ENCODE measurements at regions not wholly inside any gene's neighbourhood (a gene's known extent, or its start where the extent isn't known, plus 50 kb on each side); places are given as distances from the start of the nearest gene placed in this dataset.
"Not testable (repeated sequence)": the region's sequence is repeated elsewhere in the genome, so short reads cannot be mapped to it uniquely, and the experiment has no call there.

DNA sequence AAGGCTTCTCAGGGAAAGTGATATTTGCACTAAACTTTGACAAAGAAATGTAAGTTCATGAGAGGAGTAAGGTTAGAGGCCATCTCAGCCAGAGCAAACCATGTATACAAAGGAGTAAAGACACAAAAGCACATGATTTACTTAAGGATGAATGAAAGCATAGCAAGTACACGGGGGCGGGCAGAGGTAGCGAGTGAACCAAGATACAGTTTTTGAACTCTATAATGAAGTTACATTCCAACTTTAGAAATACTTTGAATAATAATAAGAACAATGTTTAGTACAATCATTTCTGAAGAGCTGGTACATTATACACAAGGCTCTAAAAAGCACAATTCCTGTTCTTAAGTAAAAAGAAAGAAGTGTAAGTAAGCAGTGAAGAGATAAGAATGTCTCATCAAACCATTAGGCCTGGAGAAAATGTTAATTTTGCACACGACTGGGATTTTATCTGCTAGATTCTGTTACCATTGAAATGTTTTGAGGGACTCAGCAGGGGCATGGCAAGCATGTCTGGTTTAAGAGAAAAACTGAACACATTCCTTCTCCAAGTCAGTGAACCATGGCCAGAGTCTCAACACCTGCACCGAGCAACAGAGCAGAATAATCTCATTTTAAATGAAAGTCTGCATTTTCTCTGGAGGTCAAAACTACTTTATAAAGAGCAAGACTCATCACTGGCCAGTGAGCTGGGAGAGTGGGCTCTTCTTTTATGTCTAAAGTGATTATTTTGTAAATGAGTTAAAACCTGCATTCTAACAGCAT lies 147.6 kb upstream of the TRPM3 start:
- no peak for DNase-seq

- no peak for DNase-seq
Observed at GRCh38 chr9:71263451-71263850, 142.0 kb upstream of the TRPM3 start.

DNA sequence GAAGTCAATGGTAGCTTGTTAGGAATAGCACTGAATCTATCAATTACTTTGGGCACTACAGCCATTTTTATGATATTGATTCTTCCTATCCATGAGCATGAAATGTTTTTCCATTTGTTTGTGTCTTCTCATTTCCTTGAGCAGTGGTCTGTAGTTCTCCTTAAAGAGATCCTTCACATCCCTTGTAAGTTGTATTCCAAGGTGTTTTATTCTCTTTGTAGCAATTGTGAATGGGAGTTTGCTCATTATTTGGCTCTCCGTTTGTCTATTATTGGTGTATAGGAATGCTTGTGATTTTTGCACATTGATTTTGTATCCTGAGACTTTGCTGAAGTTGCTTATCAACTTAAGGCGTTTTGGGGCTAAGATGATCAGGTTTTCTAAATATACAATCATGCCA lies 139.0 kb upstream of the TRPM3 start:
- not testable (repeated sequence) for DNase-seq

GRCh38 chr9:71254592-71255277 lies 133.3 kb upstream of the TRPM3 start:
- no peak for DNase-seq

- DNase-seq: no peak
Observed at GRCh38 chr9:71253011-71253410, 131.6 kb upstream of the TRPM3 start.

- DNase-seq: no peak
Observed at GRCh38 chr9:71250581-71250980, 129.2 kb upstream of the TRPM3 start.

- DNase-seq: no peak
Observed at GRCh38 chr9:71249729-71250317, 128.4 kb upstream of the TRPM3 start.

GRCh38 chr9:71245651-71246050 lies 124.2 kb upstream of the TRPM3 start:
- DNase-seq: no peak

- no peak for DNase-seq
Observed at GRCh38 chr9:71243951-71244350, 122.5 kb upstream of the TRPM3 start.

- no peak for DNase-seq
Observed at GRCh38 chr9:71242081-71242480, 120.7 kb upstream of the TRPM3 start.

DNA sequence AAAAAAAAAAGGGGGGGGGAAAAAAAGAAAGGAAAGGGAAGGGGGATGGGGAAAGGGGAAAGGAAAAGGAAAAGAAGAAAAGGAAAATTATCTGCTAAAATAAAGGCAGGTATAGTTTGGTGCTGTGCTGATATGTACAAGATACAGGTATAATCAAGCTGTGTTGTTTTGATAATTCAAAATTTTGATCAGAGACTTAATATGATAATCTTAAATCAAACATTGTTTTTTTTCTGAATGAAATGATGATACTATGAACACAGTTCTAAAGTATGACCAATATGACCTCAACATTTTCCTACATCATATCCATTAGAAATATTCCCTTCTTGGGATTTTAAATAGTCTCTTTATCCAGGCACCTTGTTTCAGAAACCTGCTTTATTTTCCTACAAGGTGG lies 115.6 kb upstream of the TRPM3 start:
- no peak for DNase-seq

- no peak for DNase-seq
Observed at GRCh38 chr9:71233646-71234045, 112.2 kb upstream of the TRPM3 start.

DNA sequence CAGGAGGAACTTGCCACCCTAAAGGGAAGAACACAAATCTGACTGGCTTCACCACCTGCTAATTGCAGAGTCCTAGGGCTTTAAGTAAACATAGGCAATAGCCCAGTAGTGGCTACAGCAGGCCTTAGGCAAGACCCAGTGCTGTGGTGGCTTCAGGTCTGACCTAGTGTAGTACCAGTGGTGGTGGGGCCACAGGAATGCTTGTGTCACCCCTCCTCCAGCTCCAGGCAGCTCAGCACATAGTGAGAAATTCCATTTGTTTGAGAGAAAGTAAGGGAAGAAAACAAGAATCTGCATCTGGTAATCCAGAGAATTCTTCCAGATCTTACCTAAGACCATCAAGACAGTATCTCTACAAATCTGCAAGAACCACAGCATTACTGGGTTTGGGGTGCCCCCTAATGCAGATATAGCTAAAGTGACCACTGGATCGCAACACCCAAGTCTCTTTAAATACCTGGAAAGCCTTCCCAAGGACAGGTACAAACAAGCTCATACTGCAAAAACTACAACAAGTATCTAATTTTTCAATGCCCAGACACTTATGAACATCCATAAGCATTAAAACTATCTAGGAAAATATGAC lies 102.6 kb upstream of the TRPM3 start:
- DNase-seq: no peak

GRCh38 chr9:71218774-71219173 lies 97.4 kb upstream of the TRPM3 start:
- DNase-seq: no peak

DNA sequence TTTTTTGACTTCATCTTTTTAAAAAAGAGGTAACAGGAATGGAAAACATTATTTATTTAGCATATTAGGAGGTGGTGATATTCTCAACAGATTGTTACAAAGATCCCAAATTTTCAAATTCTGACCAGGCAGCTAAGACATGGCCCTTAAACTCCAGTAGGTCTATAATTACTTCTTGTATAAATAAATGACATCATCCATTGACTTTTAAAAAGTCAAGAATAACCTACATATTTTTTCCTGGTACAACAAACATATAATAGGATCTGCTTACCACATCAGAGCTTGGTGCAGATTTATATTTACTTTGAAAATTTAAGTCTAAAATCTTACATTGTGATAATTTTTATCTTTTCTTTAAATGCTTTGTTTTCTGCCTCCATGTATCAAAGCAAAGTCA lies 92.2 kb upstream of the TRPM3 start:
- DNase-seq: no peak

DNA sequence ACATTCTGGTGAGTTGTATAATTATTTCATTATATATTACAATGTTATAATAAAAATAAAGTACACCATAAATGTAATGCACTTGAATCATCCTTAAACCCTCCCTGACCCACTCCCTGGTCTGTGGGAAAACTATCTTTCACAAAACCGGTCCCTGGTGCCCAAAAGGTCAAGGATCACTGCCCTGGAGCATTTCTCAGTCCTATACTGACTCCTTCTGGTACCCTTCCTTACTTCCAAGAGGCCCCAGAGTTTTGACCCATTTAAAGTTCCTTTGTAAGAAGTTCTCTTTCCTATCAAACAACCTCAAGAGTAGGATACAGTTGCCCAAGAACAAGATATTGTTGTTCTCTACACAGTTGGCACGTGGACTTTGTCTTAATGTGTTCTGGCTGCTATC lies 88.9 kb upstream of the TRPM3 start:
- DNase-seq: no peak

GRCh38 chr9:71209890-71210289 lies 88.5 kb upstream of the TRPM3 start:
- DNase-seq: no peak

DNA sequence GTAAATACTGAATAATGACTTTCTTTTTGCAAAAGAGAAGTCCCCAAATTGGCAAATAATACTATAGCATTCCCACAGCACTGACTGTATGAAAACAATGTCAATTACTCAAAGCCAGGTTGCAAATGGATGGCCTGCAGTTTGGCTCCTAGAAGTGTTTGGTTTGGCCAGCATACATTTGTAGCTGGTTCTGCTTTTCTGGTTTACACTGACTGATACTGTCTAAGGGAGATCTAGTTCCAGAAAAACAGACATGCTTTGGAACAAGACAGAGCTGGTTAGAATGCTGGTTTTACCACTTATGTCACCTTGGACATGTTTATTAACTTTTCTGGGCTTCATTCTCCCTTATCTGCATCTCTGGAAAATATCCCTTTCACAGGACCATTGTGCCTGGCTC lies 81.5 kb upstream of the TRPM3 start:
- DNase-seq: no peak

- DNase-seq: no peak
Observed at GRCh38 chr9:71191708-71192107, 70.3 kb upstream of the TRPM3 start.

- DNase-seq: no peak
Observed at GRCh38 chr9:71183251-71183650, 61.8 kb upstream of the TRPM3 start.

DNA sequence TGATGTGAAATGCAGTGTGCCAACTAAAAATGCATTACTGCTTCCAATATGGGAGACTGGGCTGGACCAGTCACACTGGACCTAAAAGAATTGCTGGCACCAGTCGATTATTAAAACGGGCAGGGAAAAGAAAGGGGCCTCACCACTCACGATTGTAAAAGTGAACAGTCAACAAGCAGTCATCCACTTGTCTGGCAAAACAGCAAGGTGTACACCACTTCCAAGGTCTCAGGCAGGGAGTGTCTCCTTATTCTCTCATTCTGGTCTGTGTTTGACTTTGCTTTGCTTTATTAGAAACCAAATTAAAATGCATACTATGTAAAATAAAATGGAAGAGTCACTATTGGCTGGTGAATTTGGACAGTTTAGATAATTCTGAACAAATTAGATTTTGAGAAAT lies 57.8 kb upstream of the TRPM3 start:
- no peak for DNase-seq

GRCh38 chr9:71177901-71178300 lies 56.5 kb upstream of the TRPM3 start:
- DNase-seq: no peak

GRCh38 chr9:71171517-71171916 lies 50.1 kb upstream of the TRPM3 start:
- no peak for DNase-seq

Measured in activated CD8-positive, alpha-beta memory T cell treated with anti-CD3 and anti-CD28 coated beads, Interleukin-2, amount 50 U/mL, for 4 hours (primary cell).